Activated T-cell treated with anti-CD3 and anti-CD28 coated beads for 1 hour (primary cell): ENCODE measurements at regions not wholly inside any gene's neighbourhood (a gene's known extent, or its start where the extent isn't known, plus 50 kb on each side); places are given as distances from the start of the nearest gene placed in this dataset.
"Not testable (repeated sequence)": the region's sequence is repeated elsewhere in the genome, so short reads cannot be mapped to it uniquely, and the experiment has no call there.

Experiments
- DNase-seq: peaks from one replicate; pipeline ENCODE4 v3.0.0-alpha.2; 2020; ENCODE audit warnings: low read depth

- DNase-seq: no peak
Measured at GRCh38 chr1:91098299-91098906, 76.6 kb upstream of the ZNF644 start.

- DNase-seq: not testable (repeated sequence)
Measured at GRCh38 chr1:91095321-91095720, 73.5 kb upstream of the ZNF644 start.

GRCh38 chr1:91092503-91092902, 70.7 kb upstream of the ZNF644 start:
- DNase-seq: no peak

DNA sequence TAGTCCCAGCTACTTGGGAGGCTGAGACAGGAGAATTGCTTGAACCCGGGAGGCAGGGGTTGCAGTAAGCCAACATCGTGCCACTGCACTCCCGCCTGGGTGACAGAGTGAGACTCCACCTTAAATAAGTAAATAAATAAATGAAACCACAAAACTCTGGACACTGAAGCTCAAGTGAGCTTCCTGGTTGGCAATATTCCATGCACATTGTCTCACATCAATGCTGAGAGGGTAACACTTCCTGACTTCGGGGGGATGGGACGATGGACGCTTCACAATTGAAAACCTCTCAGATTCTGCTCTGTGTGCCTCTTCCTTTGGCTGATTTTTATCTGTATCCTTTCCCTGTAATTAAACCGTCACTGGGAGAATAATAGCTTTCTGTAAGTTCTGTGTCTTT, 70.0 kb upstream of the ZNF644 start:
- DNase-seq: no peak

DNA sequence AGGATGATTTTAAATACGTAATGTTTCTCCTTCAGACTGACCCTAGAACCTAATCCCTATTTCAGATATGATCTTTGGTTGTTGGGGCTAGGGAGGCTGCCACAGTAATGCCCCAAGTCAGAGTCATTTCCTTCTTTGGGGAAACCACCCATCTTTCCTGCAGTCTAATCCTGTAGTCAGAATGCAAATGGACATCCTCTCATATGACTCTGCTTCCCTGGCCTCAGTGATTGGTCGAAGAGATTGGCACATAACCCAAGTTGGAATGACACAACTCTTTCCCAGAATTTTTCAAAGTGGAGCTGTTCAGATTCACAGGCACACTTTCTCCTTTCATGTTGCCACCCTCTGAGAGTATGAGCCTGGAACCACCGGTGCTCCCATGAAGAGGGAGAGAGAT, 58.8 kb upstream of the ZNF644 start:
- no peak for DNase-seq

- DNase-seq: no peak
Measured at GRCh38 chr1:91078859-91079258, 57.0 kb upstream of the ZNF644 start.

DNA sequence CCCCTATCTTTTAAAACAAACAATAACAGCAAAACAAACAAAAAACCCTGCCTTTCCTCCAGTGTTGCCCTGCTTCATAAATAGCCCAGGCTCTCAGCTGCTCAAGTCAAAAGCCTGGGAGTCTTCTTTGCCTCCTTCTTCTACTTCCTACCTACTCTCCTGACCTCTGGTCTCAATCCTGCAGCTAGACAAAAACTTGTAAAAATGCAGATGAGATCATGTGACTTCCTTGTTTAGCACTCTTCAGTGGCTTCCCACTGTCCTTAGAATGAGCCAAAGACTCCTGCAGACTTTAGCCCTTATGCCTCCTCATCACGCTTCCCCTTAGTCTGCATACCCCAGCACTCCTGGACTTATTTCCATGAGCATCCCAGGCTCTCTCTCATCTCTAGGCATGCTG, 55.0 kb upstream of the ZNF644 start:
- DNase-seq: no peak

DNA sequence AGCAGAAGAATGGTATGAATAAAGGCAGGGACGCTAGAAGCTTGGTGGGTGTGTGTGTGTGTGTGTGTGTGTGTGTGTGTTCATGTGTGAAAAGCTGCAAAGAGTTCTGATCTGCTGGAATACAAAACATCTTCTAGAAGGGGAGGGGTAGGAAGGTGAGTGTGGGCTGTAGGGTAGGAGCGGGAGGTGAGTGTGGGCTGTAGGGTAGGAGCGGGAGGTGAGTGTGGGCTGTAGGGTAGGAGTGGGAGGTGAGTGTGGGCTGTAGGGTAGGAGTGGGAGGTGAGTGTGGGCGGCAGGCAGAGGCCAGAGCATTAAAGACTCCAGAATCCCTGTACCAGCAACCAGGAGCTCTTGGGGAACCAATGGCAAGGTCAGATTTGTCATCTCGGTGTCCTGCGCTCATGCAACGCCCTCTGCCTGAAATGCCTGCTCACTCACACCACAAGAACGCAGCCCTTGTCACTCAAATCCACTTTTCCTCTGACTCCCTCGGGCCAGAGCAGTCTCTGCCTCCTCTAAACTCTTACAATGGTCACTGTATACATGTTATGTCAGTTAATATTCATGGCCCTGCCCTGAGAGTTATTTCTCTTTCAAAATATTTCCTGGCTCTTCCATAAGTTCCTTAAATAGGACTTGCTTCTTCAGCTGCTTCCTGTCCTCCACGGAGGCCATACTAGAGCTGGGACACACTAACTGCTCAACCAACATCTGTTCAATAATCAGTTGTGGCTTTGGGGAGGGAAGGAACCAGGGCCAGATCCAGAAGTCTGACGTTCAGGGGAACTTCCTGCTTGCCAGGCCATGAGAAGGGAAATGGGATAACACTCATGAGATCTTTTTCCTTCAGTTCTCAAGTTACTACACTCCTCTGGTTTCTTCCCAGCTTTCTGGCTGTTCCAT, 53.6 kb upstream of the ZNF644 start:
- no peak for DNase-seq

DNA sequence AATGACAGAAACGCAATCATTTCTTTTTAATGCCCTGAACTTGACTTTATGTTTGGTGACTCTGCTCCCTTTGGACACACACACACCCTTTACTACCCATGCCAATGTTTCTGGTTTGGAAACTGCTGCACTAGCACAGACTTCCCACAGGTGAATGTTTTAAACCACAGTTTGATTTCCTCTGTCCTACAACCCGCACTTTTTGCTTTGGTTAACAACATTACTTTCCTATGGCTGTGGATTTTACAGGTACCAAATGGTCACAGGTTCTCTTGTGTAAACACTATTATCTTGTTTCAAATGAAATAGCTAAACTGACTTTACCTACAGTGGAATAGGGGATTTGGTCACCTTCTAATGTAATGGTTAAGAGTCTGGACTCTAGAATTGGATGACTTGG, 51.5 kb upstream of the ZNF644 start:
- no peak for DNase-seq

DNA sequence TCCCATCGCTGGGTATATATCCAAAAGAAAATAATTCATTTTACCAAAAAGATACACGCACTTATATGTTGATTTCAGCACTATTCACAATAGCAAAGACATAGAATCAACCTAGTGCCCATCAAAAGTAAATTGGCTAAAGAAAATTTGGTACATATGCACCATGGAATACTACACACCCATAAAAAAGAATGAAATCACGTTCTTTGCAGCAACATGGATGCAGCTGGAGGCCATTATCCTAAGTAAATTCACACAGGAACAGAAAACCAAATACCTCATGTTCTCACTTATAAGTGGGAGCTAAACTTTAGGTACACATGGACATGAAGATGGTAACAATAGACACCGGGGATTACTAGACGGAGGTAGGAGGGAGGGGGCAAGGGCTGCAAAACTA, 50.0 kb upstream of the ZNF644 start:
- DNase-seq: no peak
